Stimulated activated effector memory CD8-positive, alpha-beta T cell treated with anti-CD3 and anti-CD28 coated beads, Interleukin-12 subunit alpha, Interleukin-12 subunit beta, amount 100 ng/mL, for 72 hours (primary cell): ENCODE measurements at regions not wholly inside any gene's neighbourhood (a gene's known extent, or its start where the extent isn't known, plus 50 kb on each side); places are given as distances from the start of the nearest gene placed in this dataset.
A peak's percentile ranks its signal among the peaks of the same experiment; 100 is the strongest.

Source experiments
- ATAC-seq: fragments of 150-1000 bp; cut with Tn5 transposase; 2 replicates; pipeline ENCODE4 v1.10.0; 2021
- DNase-seq, 2 donors: peaks; one replicate each; pipeline ENCODE4 v3.0.0; 2021 to 2022; ENCODE audit warnings: low spot score in 2 of 2
- H3K27ac Mint-ChIP-seq: one replicate; pipeline ENCODE4 v1.8.0; 2022; ENCODE audit warnings: mild to moderate bottlenecking, mixed read lengths
- H3K36me3 Mint-ChIP-seq: one replicate; pipeline ENCODE4 v1.8.0; 2022; ENCODE audit warnings: mild to moderate bottlenecking, mixed read lengths
- H3K4me1 Mint-ChIP-seq: one replicate; pipeline ENCODE4 v1.8.0; 2022; ENCODE audit warnings: mixed read lengths
- H3K4me3 Mint-ChIP-seq: one replicate; pipeline ENCODE4 v1.8.0; 2022; ENCODE audit warnings: mild to moderate bottlenecking, mixed read lengths
- H3K9me3 Mint-ChIP-seq: one replicate; pipeline ENCODE4 v1.8.0; 2022; ENCODE audit warnings: mixed read lengths

- H3K4me3 Mint-ChIP-seq, result no peak overlapping the region
- peaks cover 7% of the 10 kb centered on the region for H3K4me1 Mint-ChIP-seq
- H3K27ac Mint-ChIP-seq, result peak overlapping the region; percentile 32
- H3K9me3 Mint-ChIP-seq, result no peaks in the 10 kb centered on the region
- ATAC-seq (peak; percentile 88), DNase-seq (peak; percentile 68 to 82)
- H3K36me3 Mint-ChIP-seq, result no peaks in the 10 kb centered on the region
These were observed 66.5 kb upstream of the CLMP start for GRCh38 chr11:123261345-123262106.

GRCh38 chr11:123260511-123261211 is 65.6 kb upstream of the CLMP start:
- Mint-ChIP-seq H3K36me3 (no peaks in the 10 kb centered on the region), H3K4me1 (peaks cover 7% of the 10 kb centered on the region), H3K4me3 (no peak overlapping the region), H3K9me3 (no peaks in the 10 kb centered on the region), H3K27ac (no peak overlapping the region)
- ATAC-seq (no peak), DNase-seq (no peak)

- DNase-seq, result no peak
- no peak overlapping the region for H3K27ac Mint-ChIP-seq
- ATAC-seq, result no peak
- no peaks in the 10 kb centered on the region for H3K9me3 Mint-ChIP-seq
- no peaks in the 10 kb centered on the region for H3K36me3 Mint-ChIP-seq
- H3K4me3 Mint-ChIP-seq, result no peak overlapping the region
- H3K4me1 Mint-ChIP-seq, result peaks cover 7% of the 10 kb centered on the region
These were observed 63.8 kb upstream of the CLMP start for GRCh38 chr11:123258877-123259276.

DNA sequence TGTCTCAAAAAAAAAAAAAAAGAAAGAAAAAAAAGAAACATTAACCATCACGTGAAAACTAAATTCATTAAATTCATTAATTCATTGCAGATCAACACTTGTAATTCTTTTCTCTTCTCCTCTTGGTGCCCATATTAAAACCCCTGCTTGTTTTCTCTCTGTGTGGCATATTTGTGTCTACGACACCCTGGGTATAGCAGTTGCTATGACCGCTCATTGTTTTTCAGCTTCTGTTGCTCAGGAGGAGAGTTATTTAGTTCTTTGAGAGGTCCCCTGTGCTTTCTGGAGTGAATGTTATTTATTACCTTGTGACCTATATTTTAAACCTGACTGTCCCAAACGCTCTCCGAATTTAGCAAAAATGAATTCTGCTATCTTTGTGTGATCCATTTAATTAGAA is 62.3 kb upstream of the CLMP start:
- no peak overlapping the region for H3K27ac Mint-ChIP-seq
- no peaks in the 10 kb centered on the region for H3K9me3 Mint-ChIP-seq
- peaks cover 7% of the 10 kb centered on the region for H3K4me1 Mint-ChIP-seq
- DNase-seq, result no peak
- H3K36me3 Mint-ChIP-seq, result no peaks in the 10 kb centered on the region
- ATAC-seq, result no peak
- no peak overlapping the region for H3K4me3 Mint-ChIP-seq

- no peak overlapping the region for H3K4me3 Mint-ChIP-seq
- no peak for ATAC-seq
These were observed 60.9 kb upstream of the CLMP start for GRCh38 chr11:123255909-123256308.

GRCh38 chr11:123254357-123254756 is 59.3 kb upstream of the CLMP start:
- DNase-seq (no peak), ATAC-seq (no peak)
- Mint-ChIP-seq H3K36me3 (no peaks in the 10 kb centered on the region), H3K27ac (no peak overlapping the region), H3K9me3 (no peaks in the 10 kb centered on the region), H3K4me3 (no peak overlapping the region), H3K4me1 (no peaks in the 10 kb centered on the region)

More at GRCh38 chr11:123255909-123256308, 60.9 kb upstream of the CLMP start:
- H3K36me3 Mint-ChIP-seq, result no peaks in the 10 kb centered on the region
- no peak for DNase-seq
- no peaks in the 10 kb centered on the region for H3K4me1 Mint-ChIP-seq
- H3K9me3 Mint-ChIP-seq, result no peaks in the 10 kb centered on the region
- H3K27ac Mint-ChIP-seq, result no peak overlapping the region

GRCh38 chr11:123253911-123254310 is 58.9 kb upstream of the CLMP start:
- Mint-ChIP-seq H3K27ac (no peak overlapping the region), H3K4me1 (no peaks in the 10 kb centered on the region), H3K9me3 (no peaks in the 10 kb centered on the region), H3K36me3 (no peaks in the 10 kb centered on the region), H3K4me3 (no peak overlapping the region)
- no peak for ATAC-seq
- no peak for DNase-seq

GRCh38 chr11:123253223-123253622 is 58.2 kb upstream of the CLMP start:
- no peak for DNase-seq
- H3K36me3 Mint-ChIP-seq, result peaks cover under 1% of the 10 kb centered on the region
- no peak overlapping the region for H3K27ac Mint-ChIP-seq
- H3K4me3 Mint-ChIP-seq, result no peak overlapping the region
- peaks cover under 1% of the 10 kb centered on the region for H3K4me1 Mint-ChIP-seq
- ATAC-seq, result no peak
- no peaks in the 10 kb centered on the region for H3K9me3 Mint-ChIP-seq

DNA sequence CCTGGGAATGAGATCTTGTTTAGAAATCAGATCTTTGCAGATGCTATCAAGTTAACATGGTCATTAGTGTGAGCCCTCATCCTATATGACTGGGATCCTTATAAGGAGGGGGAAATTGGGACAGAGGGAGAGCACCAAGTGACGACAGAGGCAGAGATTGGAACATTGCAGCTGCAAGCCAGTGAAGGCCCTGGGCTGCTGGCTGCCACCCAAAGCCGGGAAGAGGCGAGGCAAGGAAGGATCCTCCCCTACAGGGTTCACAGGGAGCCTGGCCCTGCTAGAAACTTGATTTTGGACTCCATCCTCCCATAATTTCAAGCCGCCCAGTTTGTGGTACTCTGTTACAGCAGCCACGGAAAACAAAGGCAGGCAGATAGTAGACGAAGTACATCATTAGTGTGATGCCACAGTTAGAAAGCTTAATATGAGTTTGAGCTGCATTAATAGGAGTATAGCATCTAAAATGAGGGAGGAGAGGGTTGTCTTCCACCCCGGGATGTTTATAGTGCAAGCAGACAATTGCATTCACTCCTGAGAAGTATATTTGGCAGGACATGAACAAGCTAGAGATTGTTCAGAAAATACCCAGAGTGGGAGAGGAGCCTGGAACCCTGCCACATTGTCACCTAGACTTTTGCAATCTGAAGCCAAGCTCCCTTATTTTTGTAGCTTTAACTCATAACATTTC is 56.8 kb upstream of the CLMP start:
- DNase-seq, result no peak
- Mint-ChIP-seq H3K4me1 (peaks cover 12% of the 10 kb centered on the region), H3K4me3 (no peak overlapping the region), H3K36me3 (peaks cover 5% of the 10 kb centered on the region), H3K27ac (no peak overlapping the region), H3K9me3 (no peaks in the 10 kb centered on the region)
- ATAC-seq, result no peak

- peaks cover 5% of the 10 kb centered on the region for H3K36me3 Mint-ChIP-seq
- DNase-seq, result no peak
- H3K4me3 Mint-ChIP-seq, result no peak overlapping the region
- ATAC-seq, result no peak
- H3K9me3 Mint-ChIP-seq, result no peaks in the 10 kb centered on the region
- H3K27ac Mint-ChIP-seq, result no peak overlapping the region
- H3K4me1 Mint-ChIP-seq, result peaks cover 12% of the 10 kb centered on the region
These were observed 56.0 kb upstream of the CLMP start for GRCh38 chr11:123250892-123251656.

GRCh38 chr11:123249354-123249753 is 54.3 kb upstream of the CLMP start:
- DNase-seq, result no peak
- Mint-ChIP-seq H3K9me3 (no peaks in the 10 kb centered on the region), H3K36me3 (peaks cover 5% of the 10 kb centered on the region), H3K4me3 (no peak overlapping the region), H3K4me1 (peaks cover 12% of the 10 kb centered on the region), H3K27ac (no peak overlapping the region)
- ATAC-seq, result no peak

- H3K36me3 Mint-ChIP-seq, result peaks cover 5% of the 10 kb centered on the region
- H3K4me3 Mint-ChIP-seq, result no peak overlapping the region
- H3K4me1 Mint-ChIP-seq, result peaks cover 12% of the 10 kb centered on the region
- no peaks in the 10 kb centered on the region for H3K9me3 Mint-ChIP-seq
- no peak for DNase-seq
- peak overlapping the region; percentile 14 for H3K27ac Mint-ChIP-seq
- ATAC-seq, result no peak
These were observed 52.8 kb upstream of the CLMP start for GRCh38 chr11:123247813-123248379.

DNA sequence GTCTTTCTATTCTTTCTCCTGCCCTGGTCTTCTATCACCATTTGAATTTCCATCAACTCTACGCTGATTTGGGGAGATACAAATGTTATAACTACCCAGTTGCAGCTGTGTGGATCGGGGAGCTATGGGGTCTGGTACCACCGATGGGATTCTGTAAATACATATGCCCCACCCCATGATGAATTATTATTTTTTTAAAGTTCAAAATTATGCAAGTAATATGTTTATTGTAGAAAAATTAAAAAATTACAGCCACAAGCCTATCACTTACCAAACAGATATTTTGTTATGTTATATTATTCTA is 52.4 kb upstream of the CLMP start:
- Mint-ChIP-seq H3K36me3 (peaks cover 5% of the 10 kb centered on the region), H3K27ac (no peak overlapping the region), H3K4me1 (peaks cover 12% of the 10 kb centered on the region), H3K4me3 (no peak overlapping the region), H3K9me3 (no peaks in the 10 kb centered on the region)
- ATAC-seq (no peak), DNase-seq (no peak)

DNA sequence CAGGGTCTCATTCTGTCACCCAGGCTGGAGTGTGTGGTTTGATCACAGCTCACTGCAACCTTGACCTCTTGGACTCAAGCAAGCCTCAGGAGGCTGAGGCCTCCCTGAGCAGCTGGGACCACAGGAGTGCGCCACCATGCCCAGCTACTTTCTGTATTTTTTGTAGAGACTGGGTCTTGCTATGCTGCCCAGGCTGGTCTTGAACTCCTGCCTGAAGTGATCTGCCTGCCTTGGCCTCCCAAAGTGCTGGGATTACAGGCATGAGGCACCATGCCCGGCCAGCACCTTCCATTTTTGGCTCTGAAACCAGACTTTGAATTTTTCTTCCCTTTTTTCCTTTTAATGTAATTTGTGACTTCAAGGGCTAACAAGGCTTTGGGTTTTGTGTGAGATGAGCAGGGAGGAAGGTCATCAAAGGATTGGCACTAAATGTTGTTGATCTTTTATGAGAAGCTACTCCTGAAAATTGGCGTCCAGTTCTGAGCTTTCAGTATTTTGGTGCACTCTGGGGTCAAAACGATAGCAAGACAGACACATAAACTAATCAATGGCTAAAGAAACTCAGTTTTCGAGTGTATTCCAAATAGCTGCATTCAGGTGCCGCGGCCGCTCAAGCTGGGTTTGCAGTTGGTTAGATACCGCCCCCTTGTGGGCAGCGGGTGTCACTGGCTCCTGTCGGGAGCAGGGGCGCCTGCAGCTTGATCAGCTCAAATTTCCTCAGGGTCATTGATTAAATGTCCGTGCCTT is 51.9 kb upstream of the CLMP start:
- Mint-ChIP-seq H3K27ac (no peak overlapping the region), H3K4me1 (peaks cover 12% of the 10 kb centered on the region), H3K36me3 (peaks cover 5% of the 10 kb centered on the region), H3K9me3 (no peaks in the 10 kb centered on the region), H3K4me3 (no peak overlapping the region)
- peak; percentile 76 to 87 for DNase-seq
- peak; percentile 85 for ATAC-seq
